Peyer's patch (tissue), 4 donors: ENCODE measurements at regions not wholly inside any gene's neighbourhood (a gene's known extent, or its start where the extent isn't known, plus 50 kb on each side); places are given as distances from the start of the nearest gene placed in this dataset.

ENCODE experiments used
- POLR2A ChIP-seq, 2 donors: fragments of 450-650 bp; IDR thresholded peaks; one replicate each; pipeline ENCODE4 v1.5.1; 2017; ENCODE audit warnings: antibody characterized with exemption in 2 of 2, mild to moderate bottlenecking in 2 of 2, moderate library complexity in 2 of 2
- TF ChIP-seq, protein P1 (sequence below), 6 experiments: fragments of 450-650 bp in 4 of 6; fragments of 200-600 bp in 2 of 6; sonication (generic) in 1 of 6; IDR thresholded peaks; one replicate each; pipeline ENCODE4 v1.5.1; 2017 to 2019; ENCODE audit warnings: antibody characterized with exemption in 6 of 6, mild to moderate bottlenecking in 3 of 6, moderate library complexity in 1 of 6

DNA sequence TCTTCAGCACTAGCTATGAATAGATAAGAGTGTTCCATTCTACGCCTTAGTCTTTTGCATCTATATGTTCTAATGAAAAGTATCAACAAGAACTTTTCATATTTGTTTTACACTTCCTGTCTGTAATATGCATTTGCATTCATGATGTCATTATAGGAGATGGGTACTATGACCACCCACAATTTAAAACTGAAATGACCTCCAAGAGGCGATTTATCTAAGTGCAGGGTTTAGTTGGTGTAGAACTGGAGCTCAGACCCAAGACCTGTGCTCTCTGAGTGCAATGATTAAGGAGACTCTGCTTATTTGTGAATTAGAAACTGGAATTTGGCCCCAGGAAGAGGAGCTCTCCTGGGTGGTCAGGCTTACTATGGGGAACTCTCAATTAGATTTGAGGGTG is 289.1 kb downstream of the ETS1 start:
- TF ChIP-seq, protein P1, sequence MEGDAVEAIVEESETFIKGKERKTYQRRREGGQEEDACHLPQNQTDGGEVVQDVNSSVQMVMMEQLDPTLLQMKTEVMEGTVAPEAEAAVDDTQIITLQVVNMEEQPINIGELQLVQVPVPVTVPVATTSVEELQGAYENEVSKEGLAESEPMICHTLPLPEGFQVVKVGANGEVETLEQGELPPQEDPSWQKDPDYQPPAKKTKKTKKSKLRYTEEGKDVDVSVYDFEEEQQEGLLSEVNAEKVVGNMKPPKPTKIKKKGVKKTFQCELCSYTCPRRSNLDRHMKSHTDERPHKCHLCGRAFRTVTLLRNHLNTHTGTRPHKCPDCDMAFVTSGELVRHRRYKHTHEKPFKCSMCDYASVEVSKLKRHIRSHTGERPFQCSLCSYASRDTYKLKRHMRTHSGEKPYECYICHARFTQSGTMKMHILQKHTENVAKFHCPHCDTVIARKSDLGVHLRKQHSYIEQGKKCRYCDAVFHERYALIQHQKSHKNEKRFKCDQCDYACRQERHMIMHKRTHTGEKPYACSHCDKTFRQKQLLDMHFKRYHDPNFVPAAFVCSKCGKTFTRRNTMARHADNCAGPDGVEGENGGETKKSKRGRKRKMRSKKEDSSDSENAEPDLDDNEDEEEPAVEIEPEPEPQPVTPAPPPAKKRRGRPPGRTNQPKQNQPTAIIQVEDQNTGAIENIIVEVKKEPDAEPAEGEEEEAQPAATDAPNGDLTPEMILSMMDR (IDR thresholded peaks at IDR 0.05) = no peak
- TF ChIP-seq POLR2A (IDR thresholded peaks at IDR 0.05) = no peak
